ENCODE measurements at regions not wholly inside any gene's neighbourhood (a gene's known extent, or its start where the extent isn't known, plus 50 kb on each side); places are given as distances from the start of the nearest gene placed in this dataset.

- TF ChIP-seq CTCF (IDR thresholded peaks at IDR 0.05) = no peak
- no peak for TF ChIP-seq POLR2A (IDR thresholded peaks at IDR 0.05)
Observed at GRCh38 chr2:160792837-160793236, 299.2 kb upstream of the RBMS1 start.

All from breast epithelium (tissue), 3 donors.